ENCODE measurements at regions not wholly inside any gene's neighbourhood (a gene's known extent, or its start where the extent isn't known, plus 50 kb on each side); places are given as distances from the start of the nearest gene placed in this dataset.
"Not testable (repeated sequence)": the region's sequence is repeated elsewhere in the genome, so short reads cannot be mapped to it uniquely, and the experiment has no call there.

GRCh38 chr3:186453531-186453930 lies 90.6 kb downstream of the CRYGS start:
- no peak for DNase-seq

GRCh38 chr3:186452517-186452916 lies 90.5 kb upstream of the DGKG start:
- no peak for DNase-seq

GRCh38 chr3:186451371-186451770 lies 89.3 kb upstream of the DGKG start:
- DNase-seq: no peak

- DNase-seq: no peak
Measured at GRCh38 chr3:186444974-186445373, 82.9 kb upstream of the DGKG start.

- DNase-seq: no peak
Measured at GRCh38 chr3:186444288-186444687, 82.3 kb upstream of the DGKG start.

- not testable (repeated sequence) for DNase-seq
Measured at GRCh38 chr3:186442979-186443378, 80.9 kb upstream of the DGKG start.

- no peak for DNase-seq
Measured at GRCh38 chr3:186442162-186442561, 80.1 kb upstream of the DGKG start.

- DNase-seq: no peak
Measured at GRCh38 chr3:186440891-186441290, 78.9 kb upstream of the DGKG start.

GRCh38 chr3:186439725-186440124 lies 77.7 kb upstream of the DGKG start:
- no peak for DNase-seq

GRCh38 chr3:186435332-186435731 lies 73.3 kb upstream of the DGKG start:
- DNase-seq: not testable (repeated sequence)

- DNase-seq: no peak
Measured at GRCh38 chr3:186432944-186433732, 71.1 kb upstream of the DGKG start.

- DNase-seq: no peak
Measured at GRCh38 chr3:186432189-186432588, 70.2 kb upstream of the DGKG start.

- DNase-seq: no peak
Measured at GRCh38 chr3:186427627-186428281, 65.7 kb upstream of the DGKG start.

GRCh38 chr3:186425788-186426730 lies 64.0 kb upstream of the DGKG start:
- no peak for DNase-seq

- no peak for DNase-seq
Measured at GRCh38 chr3:186421946-186422345, 59.9 kb upstream of the DGKG start.

- DNase-seq: no peak
Measured at GRCh38 chr3:186418671-186419145, 56.7 kb upstream of the DGKG start.

GRCh38 chr3:186417791-186418190 lies 55.8 kb upstream of the DGKG start:
- DNase-seq: no peak

- DNase-seq: no peak
Measured at GRCh38 chr3:186414735-186415419, 52.8 kb upstream of the DGKG start.

GRCh38 chr3:186413615-186414415 lies 51.8 kb upstream of the DGKG start:
- DNase-seq: peak in 1 of 2 donors; percentile 2

GRCh38 chr3:186411994-186412393 lies 50.0 kb upstream of the DGKG start:
- DNase-seq: no peak
